Head of caudate nucleus (tissue), 42 donors: ENCODE measurements at regions not wholly inside any gene's neighbourhood (a gene's known extent, or its start where the extent isn't known, plus 50 kb on each side); places are given as distances from the start of the nearest gene placed in this dataset.
"Not testable (repeated sequence)": the region's sequence is repeated elsewhere in the genome, so short reads cannot be mapped to it uniquely, and the experiment has no call there.

ENCODE experiments used
- DNase-seq, 42 donors: peaks; one replicate each; pipeline versions ENCODE4 v3.0.0 to v3.0.0-alpha.2; 2020 to 2021; ENCODE audit warnings: mixed read lengths in 7 of 42
- intact Hi-C: fragments of 100-400 bp; cut with DNase I; formaldehyde crosslinking; loops from one replicate; pipeline ENCODE4 v1.15.0; 2022

GRCh38 chr2:97431169-97431725 lies 158.4 kb downstream of the ANKRD36B start:
- intact Hi-C loops, DNase-seq: not testable (repeated sequence)

- DNase-seq, intact Hi-C loops: not testable (repeated sequence)
Observed at GRCh38 chr2:97422376-97422775, 167.3 kb downstream of the ANKRD36B start.

DNA sequence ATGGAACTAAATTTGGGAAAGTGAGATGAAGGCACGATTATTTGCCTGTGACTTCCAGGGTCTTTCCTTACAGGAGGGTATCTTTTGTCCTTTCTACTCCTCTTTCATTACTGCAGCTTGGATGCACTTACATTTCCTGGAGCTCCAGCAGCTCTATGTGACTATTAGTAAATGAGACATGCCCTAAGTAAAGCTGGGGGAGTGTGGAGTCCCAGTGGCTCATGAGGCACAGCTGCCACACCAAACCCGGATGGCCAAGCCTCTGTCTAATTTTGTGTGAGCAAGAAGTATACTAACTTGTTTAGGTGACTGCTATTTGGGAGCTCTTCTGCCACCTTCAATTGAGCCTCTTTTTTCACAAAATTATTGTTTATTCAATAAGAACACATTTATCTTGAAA lies 183.3 kb downstream of the ANKRD36B start:
- intact Hi-C loops, DNase-seq: not testable (repeated sequence)

GRCh38 chr2:97405172-97405737 lies 184.4 kb downstream of the ANKRD36B start:
- DNase-seq, intact Hi-C loops: not testable (repeated sequence)

- DNase-seq, intact Hi-C loops: not testable (repeated sequence)
Observed at GRCh38 chr2:97402678-97403077, 187.0 kb downstream of the ANKRD36B start.

DNA sequence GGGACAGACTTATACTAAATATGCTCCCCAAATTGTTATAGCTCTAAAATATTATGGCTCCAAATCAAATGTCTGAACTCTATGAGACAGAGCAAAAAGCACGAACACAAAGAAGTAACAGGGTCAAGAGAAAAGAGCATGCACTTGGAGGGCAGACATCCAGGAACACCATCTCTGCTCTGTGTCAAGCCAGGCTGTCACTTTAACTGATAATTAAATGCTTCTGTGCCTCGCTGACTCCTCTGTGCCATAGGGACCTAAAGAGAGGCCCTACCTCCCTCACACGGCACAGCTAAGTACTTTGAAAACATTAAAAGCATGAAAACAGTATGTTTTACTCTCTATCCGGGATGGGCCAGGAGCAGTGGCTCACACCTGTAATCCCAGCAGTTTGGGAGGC lies 194.0 kb downstream of the ANKRD36B start:
- DNase-seq, intact Hi-C loops: not testable (repeated sequence)

DNA sequence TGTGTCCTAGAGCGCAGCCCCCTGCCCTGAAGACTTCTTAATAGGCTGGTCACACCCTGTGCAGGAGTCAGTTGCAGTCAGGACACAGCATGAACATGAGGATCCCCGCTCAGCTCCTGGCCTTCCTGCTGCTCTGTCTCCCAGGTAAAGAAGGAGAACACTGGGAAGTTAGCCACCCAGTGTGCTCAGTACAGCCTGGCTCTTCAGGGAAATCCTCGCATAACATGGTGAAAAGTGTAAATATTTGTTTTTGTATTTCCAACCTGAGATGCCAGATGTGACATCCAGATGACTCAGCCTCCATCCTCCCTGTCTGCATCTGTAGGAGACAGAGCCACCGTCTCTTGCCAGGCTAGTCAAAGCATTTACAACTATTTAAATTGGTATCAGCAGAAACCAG lies 203.9 kb downstream of the ANKRD36B start:
- intact Hi-C loops, DNase-seq: not testable (repeated sequence)

DNA sequence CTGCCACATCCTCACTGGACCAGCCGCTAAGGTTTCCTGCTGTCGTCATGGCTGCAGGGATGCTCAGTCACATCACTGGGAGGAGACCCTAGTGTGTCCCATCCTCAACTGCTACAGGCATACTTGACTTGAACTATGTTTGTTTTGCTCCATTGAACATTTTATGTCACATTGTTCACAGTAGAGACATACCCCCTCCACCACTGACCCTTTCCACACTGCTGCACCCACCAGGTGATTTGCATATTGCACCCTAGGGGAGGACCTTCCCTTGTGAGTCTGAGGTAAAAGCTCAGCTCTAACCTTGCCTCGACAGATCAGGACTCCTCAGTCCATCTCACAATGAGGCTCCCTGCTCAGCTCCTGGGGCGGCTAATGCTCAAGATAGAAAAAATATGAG lies 213.8 kb downstream of the ANKRD36B start:
- intact Hi-C loops, DNase-seq: not testable (repeated sequence)

DNA sequence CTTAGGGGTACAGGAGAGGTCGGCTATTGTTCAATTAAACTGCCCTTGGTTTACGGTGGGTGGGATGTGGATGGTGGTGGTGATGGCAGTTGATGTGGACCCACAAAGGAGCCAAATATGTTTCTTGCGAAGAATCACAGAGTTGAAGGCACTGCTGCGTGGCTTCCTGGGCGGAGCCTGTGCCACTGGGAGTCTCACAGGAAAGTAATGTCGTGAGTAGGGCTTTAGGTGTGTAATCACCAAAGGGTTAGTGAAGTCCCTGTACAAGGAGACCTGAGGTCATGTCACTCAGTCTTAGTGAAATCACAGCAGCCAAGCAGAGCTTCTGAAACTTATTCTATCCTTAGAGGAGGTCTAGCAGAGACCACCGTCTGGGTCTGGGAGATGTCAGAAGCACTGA lies 215.3 kb downstream of the ANKRD36B start:
- DNase-seq, intact Hi-C loops: not testable (repeated sequence)

DNA sequence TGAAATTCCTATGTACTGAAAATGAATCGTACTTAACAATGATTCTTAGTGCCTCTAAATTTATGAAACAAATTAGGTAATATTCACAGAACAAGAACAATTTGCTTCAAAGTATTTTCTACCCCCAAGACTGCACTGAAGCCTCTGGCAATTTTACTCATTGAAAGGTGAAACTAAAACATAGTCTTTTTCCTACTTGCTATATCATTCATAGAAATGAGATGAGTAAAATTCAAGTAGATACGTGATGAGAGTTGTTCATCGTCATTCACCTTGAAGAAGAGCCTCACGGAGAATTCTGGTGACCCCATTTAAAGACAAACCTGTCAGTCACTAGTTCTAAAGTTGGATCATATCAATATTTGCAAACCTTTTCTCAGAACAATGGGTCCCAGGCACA lies 226.5 kb downstream of the ANKRD36B start:
- intact Hi-C loops, DNase-seq: not testable (repeated sequence)

DNA sequence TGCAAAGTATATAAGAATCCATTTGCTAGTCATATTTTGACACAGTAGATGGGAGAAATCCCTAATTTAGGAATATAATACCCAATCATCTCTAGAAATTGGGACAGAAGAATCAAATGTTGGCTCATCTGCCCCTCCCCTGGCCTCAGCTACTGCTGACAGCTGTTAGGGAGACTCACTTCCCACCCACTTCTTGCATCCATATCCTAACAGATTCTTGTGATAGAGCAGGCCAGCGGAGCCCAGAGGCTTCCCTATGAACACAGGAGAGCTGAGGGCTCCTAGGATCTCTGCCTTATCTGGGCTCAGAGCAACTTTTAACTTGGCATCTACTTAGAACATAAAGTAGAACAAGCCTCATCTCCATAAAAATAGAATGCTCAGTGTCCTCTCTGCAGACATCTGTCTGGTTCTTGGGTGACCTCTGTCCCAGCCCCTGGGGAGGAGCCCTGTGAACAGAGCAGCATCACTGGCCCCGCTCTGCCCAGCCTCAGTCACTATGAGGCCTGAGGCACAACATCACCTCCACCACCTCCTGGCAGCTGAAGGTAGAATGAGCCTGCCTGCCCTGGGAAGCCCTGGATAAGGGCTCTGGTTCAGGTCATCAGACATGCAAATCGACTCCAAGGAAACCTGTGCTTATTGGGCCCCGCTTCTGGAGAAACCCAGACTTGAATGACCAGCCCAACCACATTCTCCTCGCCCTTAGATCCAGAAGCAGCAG lies 229.7 kb downstream of the ANKRD36B start:
- intact Hi-C loops: no loop called here
- no peak for DNase-seq

DNA sequence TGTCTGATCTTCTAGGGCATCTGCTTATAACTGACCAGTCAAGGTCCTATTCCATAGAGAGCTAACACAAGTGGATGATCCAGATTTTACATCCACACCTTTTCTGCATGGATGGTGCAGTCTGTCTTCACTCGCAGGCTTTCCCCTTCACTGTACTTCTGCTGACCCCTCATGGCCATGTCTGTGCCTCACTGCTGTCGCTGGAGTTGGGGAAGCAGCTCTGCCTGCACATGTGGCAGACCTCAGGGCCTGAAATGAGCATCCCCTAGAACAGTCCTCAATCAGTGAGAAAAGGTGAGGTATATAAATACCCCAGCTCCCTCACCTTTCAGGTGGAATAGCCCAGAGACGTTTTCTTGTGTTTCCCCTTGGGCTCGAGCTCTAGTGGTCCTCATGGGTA lies 233.8 kb downstream of the ANKRD36B start:
- no peak for DNase-seq
- intact Hi-C loops: no loop called here

DNA sequence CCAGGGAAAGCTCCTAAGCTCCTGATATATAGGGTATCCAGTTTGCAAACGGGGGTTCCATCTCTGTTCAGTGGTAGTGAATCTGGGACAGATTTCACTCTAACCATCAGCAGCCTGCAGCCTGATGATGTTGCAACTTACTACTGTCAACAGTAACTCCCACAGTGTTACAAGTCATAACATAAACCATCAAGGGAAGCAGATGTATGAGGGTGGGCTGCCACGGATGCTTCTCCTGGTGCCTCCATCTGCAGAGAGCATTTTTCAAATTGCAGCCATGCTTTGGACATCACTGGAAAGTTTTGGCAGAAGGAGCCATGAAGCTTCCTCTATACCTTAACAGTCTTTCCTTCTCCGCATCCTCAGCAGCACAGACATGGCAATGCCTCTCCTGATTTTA lies 234.5 kb downstream of the ANKRD36B start:
- intact Hi-C loops: no loop called here

GRCh38 chr2:97354576-97354975 lies 235.1 kb downstream of the ANKRD36B start:
- DNase-seq: no peak
- intact Hi-C loops: no loop called here

More for the DNA sequence above, 234.5 kb downstream of the ANKRD36B start:
- no peak for DNase-seq

- intact Hi-C loops: no loop called here
- DNase-seq: no peak
Observed at GRCh38 chr2:97348841-97349240, 235.9 kb downstream of the ANKRD36 start.

- intact Hi-C loops: no loop called here
Observed at GRCh38 chr2:97348265-97348664, 235.3 kb downstream of the ANKRD36 start.

DNA sequence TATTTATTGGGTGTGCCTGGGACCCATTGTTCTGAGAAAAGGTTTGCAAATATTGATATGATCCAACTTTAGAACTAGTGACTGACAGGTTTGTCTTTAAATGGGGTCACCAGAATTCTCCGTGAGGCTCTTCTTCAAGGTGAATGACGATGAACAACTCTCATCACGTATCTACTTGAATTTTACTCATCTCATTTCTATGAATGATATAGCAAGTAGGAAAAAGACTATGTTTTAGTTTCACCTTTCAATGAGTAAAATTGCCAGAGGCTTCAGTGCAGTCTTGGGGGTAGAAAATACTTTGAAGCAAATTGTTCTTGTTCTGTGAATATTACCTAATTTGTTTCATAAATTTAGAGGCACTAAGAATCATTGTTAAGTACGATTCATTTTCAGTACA lies 232.0 kb downstream of the ANKRD36 start:
- intact Hi-C loops, DNase-seq: not testable (repeated sequence)

More at GRCh38 chr2:97348265-97348664, 235.3 kb downstream of the ANKRD36 start:
- DNase-seq: peak in 1 of 42 donors; percentile 25

GRCh38 chr2:97333674-97334073 lies 220.7 kb downstream of the ANKRD36 start:
- intact Hi-C loops, DNase-seq: not testable (repeated sequence)

DNA sequence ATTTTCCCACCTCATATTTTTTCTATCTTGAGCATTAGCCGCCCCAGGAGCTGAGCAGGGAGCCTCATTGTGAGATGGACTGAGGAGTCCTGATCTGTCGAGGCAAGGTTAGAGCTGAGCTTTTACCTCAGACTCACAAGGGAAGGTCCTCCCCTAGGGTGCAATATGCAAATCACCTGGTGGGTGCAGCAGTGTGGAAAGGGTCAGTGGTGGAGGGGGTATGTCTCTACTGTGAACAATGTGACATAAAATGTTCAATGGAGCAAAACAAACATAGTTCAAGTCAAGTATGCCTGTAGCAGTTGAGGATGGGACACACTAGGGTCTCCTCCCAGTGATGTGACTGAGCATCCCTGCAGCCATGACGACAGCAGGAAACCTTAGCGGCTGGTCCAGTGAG lies 219.2 kb downstream of the ANKRD36 start:
- DNase-seq, intact Hi-C loops: not testable (repeated sequence)

GRCh38 chr2:97321936-97322713 lies 209.2 kb downstream of the ANKRD36 start:
- intact Hi-C loops, DNase-seq: not testable (repeated sequence)
